ENCODE measurements at regions not wholly inside any gene's neighbourhood (a gene's known extent, or its start where the extent isn't known, plus 50 kb on each side); places are given as distances from the start of the nearest gene placed in this dataset.
"Not testable (repeated sequence)": the region's sequence is repeated elsewhere in the genome, so short reads cannot be mapped to it uniquely, and the experiment has no call there.

- Histone ChIP-seq H3K4me2 (no peak overlapping the region), H3F3A (replicated peaks; ENCODE audit: insufficient read depth) (no peaks in the 10 kb centered on the region), H3K9me2 (no peaks in the 10 kb centered on the region), H3K4me3 (ENCODE audit: low read depth in 2 of 2, low read length in 1 of 2) (no peak overlapping the region), H3K36me3 (replicated peaks in 1 of 2; ENCODE audit: control insufficient read depth in 1 of 2, insufficient read depth in 2 of 2, low read length in 1 of 2) (no peaks in the 10 kb centered on the region), H3K27ac (ENCODE audit: low read depth in 2 of 2, low read length in 1 of 2) (no peak overlapping the region), H3K27me3 (ENCODE audit: insufficient read depth) (no peaks in the 10 kb centered on the region; the same call in 1 of the 2 replicates), H3K79me2 (ENCODE audit: insufficient read depth) (no peaks in the 10 kb centered on the region), H3K9ac (no peak overlapping the region), H4K20me1 (ENCODE audit: insufficient read depth) (no peaks in the 10 kb centered on the region), H3K9me3 (no peaks in the 10 kb centered on the region), H3K4me1 (ENCODE audit: control insufficient read depth in 1 of 2, insufficient read depth in 2 of 2, low read depth in 1 of 2, low read length in 1 of 2) (no peaks in the 10 kb centered on the region), H2AFZ (ENCODE audit: low read depth) (no peak overlapping the region)
- no peak for DNase-seq
- WGBS (ENCODE audit: low lambda C conversion rate) = 63% methylated on average over 3 of the region's 3 CpGs
- CTCF ChIA-PET = no interaction called here
- TF ChIP-seq RAD21 (IDR thresholded peaks at IDR 0.05; ENCODE audit: low read length) (no peak), TCF12 (IDR thresholded peaks at IDR 0.05) (no peak), GABPA (IDR thresholded peaks at IDR 0.05; ENCODE audit: low read depth) (no peak), RFX5 (IDR thresholded peaks at IDR 0.05; ENCODE audit: low read length) (no peak), REST (IDR thresholded peaks at IDR 0.05; ENCODE audit: low read depth, low read length) (no peak), RXRA (IDR thresholded peaks at IDR 0.05; ENCODE audit: borderline replicate concordance, low read depth) (no peak), FOXJ3 (CRISPR knock-in tag; IDR thresholded peaks at IDR 0.05) (no peak), MXI1 (IDR thresholded peaks at IDR 0.05; ENCODE audit: low read depth, low read length) (no peak), ZBTB33 (IDR thresholded peaks at IDR 0.05; ENCODE audit: borderline replicate concordance, low read depth) (no peak), EZH2phosphoT487 (IDR thresholded peaks at IDR 0.05; ENCODE audit: borderline replicate concordance, low read depth) (no peak), JUND (IDR thresholded peaks at IDR 0.05) (no peak), NRF1 (IDR thresholded peaks at IDR 0.05; ENCODE audit: low read depth, low read length) (no peak), USF1 (IDR thresholded peaks at IDR 0.05; ENCODE audit: borderline replicate concordance, low read depth) (no peak)
- POLR2A ChIA-PET = no interaction called here
These were observed 55.8 kb upstream of the CIT start for GRCh38 chr12:119932921-119933320.

GRCh38 chr12:119934780-119935179, 54.3 kb upstream of the BICDL1 start:
- H3K4me3 ChIP-seq (ENCODE audit: low read depth in 2 of 2, low read length in 1 of 2); POLR2A ChIA-PET; H3K27ac ChIP-seq (ENCODE audit: low read depth in 2 of 2, low read length in 1 of 2); H4K20me1 ChIP-seq (ENCODE audit: insufficient read depth); H3K27me3 ChIP-seq (ENCODE audit: insufficient read depth); H3K9me2 ChIP-seq; H3K4me2 ChIP-seq; H3K9me3 ChIP-seq; H2AFZ ChIP-seq (ENCODE audit: low read depth); H3K4me1 ChIP-seq (ENCODE audit: control insufficient read depth in 1 of 2, insufficient read depth in 2 of 2, low read depth in 1 of 2, low read length in 1 of 2); H3F3A ChIP-seq (replicated peaks; ENCODE audit: insufficient read depth); DNase-seq; H3K36me3 ChIP-seq (replicated peaks in 1 of 2; ENCODE audit: control insufficient read depth in 1 of 2, insufficient read depth in 2 of 2, low read length in 1 of 2); H3K79me2 ChIP-seq (ENCODE audit: insufficient read depth); H3K9ac ChIP-seq: not testable (repeated sequence)
- CTCF ChIA-PET = interaction anchor here (0.8 kb wide), 1 partner anchor 130 kb away, joined by 3 read pairs; no protein-coding TSS in a partner anchor
- WGBS (ENCODE audit: low lambda C conversion rate) = 59% methylated on average over 10 of the region's 10 CpGs

All from SK-N-SH (cell line).